HG03571 (cell line): ENCODE measurements at regions not wholly inside any gene's neighbourhood (a gene's known extent, or its start where the extent isn't known, plus 50 kb on each side); places are given as distances from the start of the nearest gene placed in this dataset.

Source experiments
- ATAC-seq: cut with Tn5 transposase; IDR thresholded peaks from one replicate; pipeline ENCODE4 v1.9.1; 2021; ENCODE audit not compliant: unreplicated experiment

- ATAC-seq: no peak
These were observed 235.0 kb upstream of the JUN start for GRCh38 chr1:59018860-59019259.

- ATAC-seq: peak; percentile 94
These were observed 236.5 kb upstream of the JUN start for GRCh38 chr1:59020151-59020997.

DNA sequence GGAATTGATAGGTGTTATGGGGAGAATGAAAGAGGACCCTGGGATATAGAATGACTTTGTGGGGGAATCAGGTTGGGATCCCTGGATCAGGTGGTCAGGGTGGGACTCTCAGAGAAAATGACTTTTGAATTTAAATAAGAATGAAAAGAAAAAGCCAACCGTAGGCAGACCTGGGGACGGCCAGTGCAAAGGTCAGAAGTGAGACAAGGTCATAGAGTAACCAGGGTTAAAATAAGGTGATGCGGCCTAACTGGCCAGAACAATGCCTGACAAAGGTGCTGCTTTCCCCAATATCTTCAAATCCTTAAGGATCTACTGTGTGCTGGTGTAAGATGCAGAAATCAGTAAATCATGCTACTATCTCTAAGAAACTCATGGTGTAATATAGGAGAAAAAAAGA is 238.4 kb upstream of the JUN start:
- ATAC-seq: no peak

DNA sequence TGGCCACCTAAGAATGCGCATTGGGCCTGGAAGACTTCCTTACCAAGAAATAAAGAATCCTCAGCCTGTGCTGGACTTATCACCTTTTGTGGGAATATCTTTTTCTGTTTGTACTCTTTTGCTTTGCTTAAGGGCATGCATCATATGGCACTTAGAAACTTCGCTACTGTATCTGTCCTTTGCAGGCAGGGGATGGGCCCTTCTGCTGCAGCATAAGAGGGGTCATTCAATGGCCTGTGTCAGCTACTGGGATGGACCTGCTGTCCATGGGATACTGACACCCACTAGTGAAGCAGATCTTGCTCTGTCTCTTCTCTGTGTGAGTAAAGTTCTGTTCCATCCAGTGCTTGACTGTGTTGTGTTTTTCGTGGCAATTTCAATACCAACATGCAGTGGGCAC is 239.0 kb upstream of the JUN start:
- ATAC-seq: no peak

DNA sequence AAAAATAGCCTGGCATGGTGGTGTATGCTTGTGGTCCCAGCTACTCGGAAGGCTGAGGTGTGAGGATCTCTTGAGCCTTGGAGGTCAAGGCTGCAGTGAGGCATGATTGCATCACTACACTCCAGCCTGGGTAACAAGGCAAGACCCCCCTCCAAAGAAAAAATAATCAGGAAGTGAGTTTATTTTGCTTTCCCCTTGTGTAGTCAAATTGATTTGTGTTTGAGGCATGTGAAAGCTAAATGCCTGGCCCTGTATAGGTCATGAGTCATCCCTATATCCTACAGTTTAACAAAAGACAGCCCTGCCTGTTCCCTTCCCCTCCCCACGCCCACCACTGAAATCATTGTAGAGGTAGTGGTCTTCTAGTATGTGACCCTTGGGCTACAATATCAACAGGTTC is 241.4 kb upstream of the JUN start:
- no peak for ATAC-seq

DNA sequence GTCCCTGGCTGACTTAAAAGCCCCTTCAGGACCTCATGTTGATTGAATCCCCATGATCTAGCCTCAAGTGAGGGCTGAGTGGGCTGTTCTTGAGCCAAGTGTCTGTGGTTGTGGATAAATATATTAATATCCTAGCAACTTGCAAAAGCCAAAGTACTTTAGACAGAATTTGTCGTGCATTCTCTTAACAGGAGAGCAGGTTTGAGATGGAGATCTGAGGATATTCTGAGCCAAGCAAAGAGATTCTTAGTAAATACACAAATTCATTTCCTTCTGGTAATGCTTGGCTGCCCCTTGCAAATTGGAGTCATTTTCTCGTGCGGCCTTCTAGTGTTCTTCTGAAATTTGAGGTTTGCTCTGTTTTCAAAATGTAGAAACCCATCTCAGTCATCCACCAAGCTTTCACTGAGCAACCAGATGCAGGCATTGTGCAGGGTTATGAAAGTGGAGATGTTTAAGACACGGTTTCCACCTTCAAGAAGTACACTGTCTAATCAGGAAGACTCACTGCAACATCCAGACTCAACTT is 242.1 kb upstream of the JUN start:
- ATAC-seq: peak; percentile 86

DNA sequence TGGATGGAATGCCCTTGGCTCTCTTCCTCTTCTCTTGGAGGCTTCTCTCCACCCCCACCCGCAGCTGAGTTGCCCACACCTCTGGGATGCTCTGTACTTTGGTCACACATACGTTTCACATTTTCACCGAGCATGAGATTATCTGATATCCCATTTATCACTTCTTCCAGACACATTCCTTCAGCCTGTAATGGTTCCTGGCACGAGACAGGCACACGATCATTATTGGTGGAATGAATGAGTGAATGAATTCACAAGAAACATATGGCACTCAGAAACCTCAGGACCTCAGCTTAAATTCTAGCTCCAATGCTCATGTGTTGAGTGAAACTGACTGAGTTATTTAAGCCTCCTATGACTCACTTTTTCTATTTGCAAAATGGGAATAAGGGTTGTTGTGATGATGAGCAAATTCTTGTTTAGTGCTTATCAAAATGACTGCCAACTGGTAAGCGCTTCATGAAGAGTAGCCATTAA is 242.7 kb upstream of the JUN start:
- no peak for ATAC-seq

- ATAC-seq: no peak
These were observed 243.3 kb upstream of the JUN start for GRCh38 chr1:59027177-59027576.

- no peak for ATAC-seq
These were observed 244.2 kb upstream of the JUN start for GRCh38 chr1:59028048-59028447.

DNA sequence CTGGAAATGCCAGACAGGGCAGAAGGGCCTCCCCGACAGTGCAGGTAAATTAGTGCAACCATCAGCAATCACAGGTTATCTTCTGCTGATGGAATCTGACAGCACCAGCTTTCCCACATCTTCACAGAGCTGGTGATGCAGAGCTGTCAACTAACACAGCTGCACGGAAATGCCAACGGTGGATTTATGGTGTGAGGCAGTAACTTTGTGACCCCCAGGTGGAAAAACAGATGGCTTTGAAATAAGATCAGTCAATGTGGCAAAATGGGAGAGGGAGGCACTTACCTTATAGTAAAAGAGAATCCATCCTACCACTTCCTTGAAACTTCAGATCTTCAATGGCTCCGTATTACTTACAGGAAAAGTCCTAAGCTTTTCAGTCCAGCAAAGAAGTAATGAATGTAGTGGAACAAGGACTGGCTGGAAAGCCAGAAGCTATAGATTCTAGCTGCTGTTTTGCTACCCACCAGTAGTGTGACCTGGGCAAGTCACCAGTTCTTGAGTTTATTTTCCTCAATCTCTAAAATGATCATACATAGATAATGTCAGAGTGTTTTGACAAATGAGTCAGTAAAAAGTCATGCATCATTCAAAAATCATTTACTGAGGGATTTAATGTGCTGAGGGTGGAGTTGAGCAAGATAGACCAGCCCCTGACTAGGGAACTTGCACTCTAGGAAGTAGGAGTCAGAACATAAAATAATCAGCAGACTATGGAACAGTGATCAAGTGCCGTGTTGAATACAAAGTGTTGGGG is 245.7 kb upstream of the JUN start:
- no peak for ATAC-seq

DNA sequence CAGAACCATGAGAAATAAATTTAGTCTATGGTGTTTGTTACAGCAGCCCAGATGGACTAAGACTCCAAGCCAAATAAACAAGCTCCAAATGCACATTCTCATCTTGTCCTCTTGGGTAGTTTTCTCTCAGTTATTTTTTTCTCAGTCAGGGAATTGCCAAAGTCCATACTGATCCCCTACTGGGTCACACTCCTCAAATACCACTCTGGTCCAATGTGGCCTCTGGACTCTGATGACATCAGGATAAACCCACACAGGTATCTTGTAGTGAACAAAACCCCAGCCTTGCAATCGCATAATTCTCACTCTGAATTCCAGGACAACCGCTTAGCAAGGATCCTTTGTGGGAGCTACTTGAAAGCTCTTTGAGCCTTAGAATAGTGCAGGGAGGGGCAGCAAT is 248.4 kb upstream of the JUN start:
- no peak for ATAC-seq

DNA sequence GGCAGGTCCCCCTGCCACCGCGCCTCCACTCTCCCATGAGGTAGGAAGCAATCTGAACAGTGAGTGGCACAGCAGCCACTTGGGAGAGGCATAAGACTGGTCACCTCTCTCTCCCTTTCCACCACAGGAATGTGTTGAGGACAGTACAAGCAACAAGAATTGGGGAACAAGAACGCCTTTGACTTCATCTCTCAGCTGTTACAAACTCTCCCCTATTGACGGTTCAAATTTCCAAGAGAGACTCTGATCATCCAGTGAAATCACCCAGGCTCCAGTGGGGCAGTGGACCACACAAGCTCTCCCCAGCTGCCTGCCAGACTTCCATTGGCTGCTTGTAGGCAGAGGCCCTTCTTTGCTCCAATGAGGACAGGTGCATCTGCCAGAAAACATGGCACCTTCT is 249.9 kb upstream of the JUN start:
- ATAC-seq: no peak

DNA sequence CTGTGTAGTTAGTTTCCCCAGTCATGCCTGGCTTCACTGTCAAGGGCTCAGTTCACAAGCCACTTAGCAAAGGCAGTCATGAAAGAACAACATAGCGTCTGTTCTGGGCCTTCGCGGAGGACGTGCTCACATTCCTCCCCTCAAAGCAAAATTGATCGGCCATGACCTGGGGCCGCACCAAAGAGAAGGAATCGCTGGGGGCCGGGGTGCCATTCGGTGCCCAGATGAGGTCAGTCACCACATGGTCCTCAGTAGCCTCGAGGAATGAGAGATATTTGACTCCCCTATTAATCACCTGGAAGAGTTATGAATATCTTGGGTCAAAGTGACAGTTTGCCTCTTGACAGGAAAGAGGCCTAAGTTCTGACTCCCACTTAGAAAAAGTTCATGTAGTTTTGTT is 251.1 kb upstream of the JUN start:
- no peak for ATAC-seq

DNA sequence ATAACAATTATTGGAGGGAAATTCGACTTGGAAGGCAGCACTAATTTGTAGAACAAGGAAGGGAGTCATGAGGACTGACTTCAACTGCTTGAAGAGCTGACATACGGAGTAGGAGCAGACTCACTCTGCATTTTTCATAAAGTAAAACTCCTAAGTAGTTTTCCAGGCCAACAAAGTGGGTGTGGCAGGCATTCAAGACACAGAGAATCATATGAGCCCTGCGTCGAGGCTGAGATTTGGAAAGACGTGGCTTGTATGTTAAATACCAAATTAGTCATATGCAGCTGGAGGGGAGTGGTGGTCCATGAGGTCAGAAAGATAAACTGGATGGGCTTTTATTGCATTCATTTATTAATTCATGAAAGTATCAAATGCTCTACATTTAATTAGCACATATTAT is 255.7 kb upstream of the JUN start:
- ATAC-seq: no peak

DNA sequence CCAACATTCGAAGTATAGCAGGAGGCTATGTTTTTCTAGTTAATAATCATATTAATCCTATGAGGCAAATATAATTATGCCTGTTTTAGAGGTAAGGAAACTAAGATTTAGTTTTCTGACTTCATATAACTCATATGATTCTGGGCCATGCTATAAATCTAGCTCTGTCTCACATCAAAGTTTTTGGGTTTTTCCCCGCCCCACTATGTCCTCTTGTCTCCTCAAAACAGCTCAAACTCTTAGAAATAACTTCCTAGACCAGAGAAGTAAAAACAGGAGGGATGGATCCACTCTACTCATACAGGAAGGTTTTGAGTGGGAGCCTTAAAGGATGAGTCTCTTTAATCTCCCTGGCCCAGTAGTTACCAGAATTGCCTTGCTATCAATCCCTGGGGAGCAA is 256.4 kb upstream of the FGGY start:
- no peak for ATAC-seq

DNA sequence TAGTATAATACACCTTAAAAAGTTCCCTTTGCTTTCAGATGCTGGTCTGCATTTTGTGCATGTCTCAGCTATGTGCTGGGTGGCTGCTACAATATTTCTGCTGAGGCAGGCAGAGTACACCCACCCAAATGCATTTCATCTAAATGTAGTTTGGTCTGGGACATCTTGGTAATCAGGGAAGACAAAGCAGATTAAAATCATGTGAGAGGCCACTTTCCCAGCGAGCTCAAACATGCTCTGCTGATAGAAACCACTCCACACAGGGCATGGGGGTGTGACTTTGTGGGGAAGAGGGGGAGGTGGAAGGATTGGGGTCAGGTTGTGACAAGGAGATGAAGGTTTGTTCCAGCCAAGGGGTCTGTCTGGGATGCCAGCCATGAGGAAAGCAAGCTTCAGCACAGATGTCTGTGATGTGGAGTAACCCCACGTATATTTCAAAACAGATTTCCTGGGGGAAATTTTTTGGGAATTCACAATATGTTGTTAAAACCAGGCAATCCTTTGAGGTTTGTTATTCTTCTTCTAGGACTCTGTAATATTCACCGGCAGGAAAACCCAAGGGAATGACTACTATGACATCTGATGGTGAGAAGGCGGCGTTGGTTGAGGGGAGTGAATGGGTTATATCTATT is 255.1 kb upstream of the FGGY start:
- no peak for ATAC-seq

DNA sequence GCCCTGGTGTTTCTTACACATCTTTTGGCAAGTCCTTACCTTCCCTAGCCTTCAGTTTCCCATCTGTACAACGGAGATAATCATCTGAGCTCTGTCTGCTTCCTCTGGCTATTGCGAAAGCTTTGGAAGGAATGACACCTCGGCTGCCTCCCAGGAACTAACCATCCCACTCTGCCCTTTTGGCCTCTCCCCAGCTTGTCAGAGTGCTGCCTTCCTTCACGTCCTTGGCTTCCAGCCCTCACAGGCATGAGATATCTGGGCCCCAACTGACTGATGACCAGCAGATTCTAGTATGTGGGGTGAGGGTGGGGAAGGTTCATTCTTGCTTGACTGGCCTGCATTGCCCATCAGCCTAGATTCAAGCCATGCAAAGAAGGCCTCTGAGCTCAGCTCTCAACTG is 253.1 kb upstream of the FGGY start:
- no peak for ATAC-seq

DNA sequence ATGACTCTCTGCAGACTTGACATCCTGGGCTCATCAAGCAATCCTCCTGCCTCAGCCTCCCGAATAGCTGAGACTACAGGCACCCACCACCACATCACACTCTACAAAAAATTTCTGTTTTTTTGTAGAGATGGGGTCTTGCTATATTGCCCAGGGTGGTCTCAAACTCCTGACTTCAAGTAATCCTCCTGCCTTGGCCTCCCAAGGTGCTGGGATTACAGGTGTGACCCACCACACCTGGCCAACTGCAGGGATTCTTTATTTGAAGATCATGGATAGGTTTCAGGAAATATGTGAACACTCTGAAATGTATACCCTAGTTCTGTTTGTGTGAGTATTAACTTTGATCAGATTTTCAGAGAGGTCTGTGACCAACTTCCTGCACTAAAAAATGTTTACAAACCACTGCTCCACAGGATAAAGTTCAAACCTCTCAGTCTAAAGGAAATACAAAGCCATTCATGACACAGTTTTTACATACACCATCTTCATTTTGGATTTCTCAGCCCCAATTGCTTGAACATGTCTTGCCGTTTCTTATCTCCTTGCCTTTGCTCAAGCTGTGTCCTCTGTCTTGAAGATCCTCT is 252.3 kb upstream of the FGGY start:
- no peak for ATAC-seq

DNA sequence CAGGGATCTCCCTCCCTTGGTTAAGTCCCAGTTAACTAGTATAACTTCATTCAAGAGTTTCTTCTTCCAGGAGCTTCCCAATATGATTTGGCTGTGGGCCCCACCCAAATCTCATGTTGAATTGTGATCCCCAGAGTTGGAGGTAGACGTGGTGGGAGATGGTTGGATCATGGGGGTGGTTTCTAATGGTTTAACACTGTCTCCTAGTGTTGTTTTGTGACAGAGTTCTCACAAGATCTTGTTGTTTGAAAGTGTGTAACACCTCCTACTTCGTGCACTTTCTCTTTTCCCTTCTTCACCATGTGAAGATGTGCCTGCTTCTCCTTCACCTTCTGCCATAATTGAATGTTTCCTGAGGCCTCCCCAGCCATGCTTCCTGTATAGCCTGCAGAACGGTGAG is 251.8 kb upstream of the FGGY start:
- ATAC-seq: no peak

DNA sequence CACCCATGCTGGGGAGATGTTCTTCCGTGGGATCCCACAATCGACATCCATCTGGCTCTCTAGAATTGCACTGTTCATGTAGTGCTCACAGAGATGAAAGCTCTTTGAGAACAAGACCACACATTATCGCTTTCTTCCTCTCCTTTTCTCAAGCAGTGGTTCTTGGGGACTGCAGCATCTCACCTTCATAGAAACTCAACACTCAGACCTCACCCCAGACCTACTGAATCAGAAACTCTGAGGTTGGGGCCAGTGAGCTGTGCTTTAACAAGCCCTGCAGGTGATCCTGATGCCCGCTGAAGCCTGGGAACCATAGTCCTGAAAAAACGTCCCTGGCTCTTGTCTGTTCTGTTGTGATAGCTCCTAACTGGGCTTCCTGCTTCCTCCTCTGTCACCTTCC is 251.3 kb upstream of the FGGY start:
- ATAC-seq: no peak

GRCh38 chr1:59046134-59046533 is 250.8 kb upstream of the FGGY start:
- ATAC-seq: no peak
